HUES6 (cell line): ENCODE measurements at regions not wholly inside any gene's neighbourhood (a gene's known extent, or its start where the extent isn't known, plus 50 kb on each side); places are given as distances from the start of the nearest gene placed in this dataset.

Source experiments
- H3K27ac ChIP-seq: 2 replicates; pipeline ENCODE4 v1.7.0; 2013; ENCODE audit warnings: low read depth, mild to moderate bottlenecking, low read length, inconsistent platforms
- H3K27me3 ChIP-seq: 2 replicates; pipeline ENCODE4 v1.6.1; 2013; ENCODE audit warnings: low read length; ENCODE audit not compliant: control insufficient read depth, insufficient read depth
- H3K36me3 ChIP-seq: 2 replicates; pipeline ENCODE4 v1.6.1; 2013; ENCODE audit warnings: low read length; ENCODE audit not compliant: control insufficient read depth, insufficient read depth
- H3K4me1 ChIP-seq: 2 replicates; pipeline ENCODE4 v1.6.1; 2013; ENCODE audit warnings: low read length; ENCODE audit not compliant: control insufficient read depth, insufficient read depth
- H3K4me3 ChIP-seq: 2 replicates; pipeline ENCODE4 v1.5.1; 2013; ENCODE audit warnings: low read depth, low read length
- H3K9ac ChIP-seq: one replicate; pipeline ENCODE4 v1.6.1; 2013; ENCODE audit warnings: mild to moderate bottlenecking, low read length
- H3K9me3 ChIP-seq: 2 replicates; pipeline ENCODE4 v1.6.1; 2013; ENCODE audit warnings: low read depth, low read length; ENCODE audit not compliant: control insufficient read depth, insufficient read depth

- Histone ChIP-seq H3K4me3 (no peak overlapping the region), H3K9ac (no peak overlapping the region), H3K27ac (no peak overlapping the region), H3K4me1 (no peaks in the 10 kb centered on the region), H3K9me3 (peaks cover 3% of the 10 kb centered on the region), H3K27me3 (no peaks in the 10 kb centered on the region), H3K36me3 (no peaks in the 10 kb centered on the region)
These were observed 169.2 kb upstream of the NCKAP5 start for GRCh38 chr2:133737242-133737993.

GRCh38 chr2:133739039-133739438 lies 170.8 kb upstream of the NCKAP5 start:
- no peaks in the 10 kb centered on the region; the same call in 1 of the 2 replicates for H3K9me3 ChIP-seq
- no peak overlapping the region for H3K27ac ChIP-seq
- no peaks in the 10 kb centered on the region for H3K27me3 ChIP-seq
- H3K4me3 ChIP-seq: no peak overlapping the region
- no peaks in the 10 kb centered on the region for H3K4me1 ChIP-seq
- no peak overlapping the region for H3K9ac ChIP-seq
- H3K36me3 ChIP-seq: no peaks in the 10 kb centered on the region

GRCh38 chr2:133740500-133740899 lies 172.2 kb upstream of the NCKAP5 start:
- Histone ChIP-seq H3K9me3 (no peaks in the 10 kb centered on the region), H3K9ac (no peak overlapping the region), H3K4me3 (no peak overlapping the region), H3K4me1 (no peaks in the 10 kb centered on the region), H3K27ac (no peak overlapping the region), H3K27me3 (no peaks in the 10 kb centered on the region), H3K36me3 (no peaks in the 10 kb centered on the region)

- no peak overlapping the region for H3K9ac ChIP-seq
- H3K9me3 ChIP-seq: no peaks in the 10 kb centered on the region
- H3K4me1 ChIP-seq: no peaks in the 10 kb centered on the region
- no peak overlapping the region for H3K27ac ChIP-seq
- no peaks in the 10 kb centered on the region for H3K27me3 ChIP-seq
- no peak overlapping the region for H3K4me3 ChIP-seq
- H3K36me3 ChIP-seq: no peaks in the 10 kb centered on the region
These were observed 179.9 kb upstream of the NCKAP5 start for GRCh38 chr2:133748007-133748700.

GRCh38 chr2:133753665-133754064 lies 185.4 kb upstream of the NCKAP5 start:
- Histone ChIP-seq H3K27ac (no peak overlapping the region), H3K36me3 (no peaks in the 10 kb centered on the region), H3K4me1 (no peaks in the 10 kb centered on the region), H3K27me3 (no peaks in the 10 kb centered on the region), H3K4me3 (no peak overlapping the region), H3K9me3 (no peaks in the 10 kb centered on the region), H3K9ac (no peak overlapping the region)

- H3K36me3 ChIP-seq: no peaks in the 10 kb centered on the region
- H3K27ac ChIP-seq: no peak overlapping the region
These were observed 187.4 kb upstream of the NCKAP5 start for GRCh38 chr2:133755480-133756300.

GRCh38 chr2:133756833-133757232 lies 188.6 kb upstream of the NCKAP5 start:
- H3K9me3 ChIP-seq: no peaks in the 10 kb centered on the region
- H3K27ac ChIP-seq: no peak overlapping the region
- H3K4me1 ChIP-seq: no peaks in the 10 kb centered on the region
- H3K36me3 ChIP-seq: no peaks in the 10 kb centered on the region
- H3K4me3 ChIP-seq: no peak overlapping the region
- H3K9ac ChIP-seq: no peak overlapping the region
- no peaks in the 10 kb centered on the region for H3K27me3 ChIP-seq

More at GRCh38 chr2:133755480-133756300, 187.4 kb upstream of the NCKAP5 start:
- no peaks in the 10 kb centered on the region for H3K4me1 ChIP-seq
- no peak overlapping the region for H3K4me3 ChIP-seq
- H3K27me3 ChIP-seq: no peaks in the 10 kb centered on the region
- no peaks in the 10 kb centered on the region for H3K9me3 ChIP-seq
- H3K9ac ChIP-seq: no peak overlapping the region

- H3K9ac ChIP-seq: no peak overlapping the region
- H3K4me3 ChIP-seq: no peak overlapping the region
- H3K27ac ChIP-seq: no peak overlapping the region
- H3K27me3 ChIP-seq: no peaks in the 10 kb centered on the region
- H3K9me3 ChIP-seq: no peaks in the 10 kb centered on the region
- H3K36me3 ChIP-seq: no peaks in the 10 kb centered on the region
- no peaks in the 10 kb centered on the region for H3K4me1 ChIP-seq
These were observed 192.1 kb upstream of the NCKAP5 start for GRCh38 chr2:133760376-133760775.

- no peaks in the 10 kb centered on the region for H3K27me3 ChIP-seq
- H3K36me3 ChIP-seq: no peaks in the 10 kb centered on the region
- H3K4me1 ChIP-seq: no peaks in the 10 kb centered on the region
- no peaks in the 10 kb centered on the region for H3K9me3 ChIP-seq
- no peak overlapping the region for H3K4me3 ChIP-seq
- no peak overlapping the region for H3K9ac ChIP-seq
- H3K27ac ChIP-seq: no peak overlapping the region
These were observed 197.4 kb upstream of the NCKAP5 start for GRCh38 chr2:133765658-133766057.

GRCh38 chr2:133766164-133766832 lies 198.0 kb upstream of the NCKAP5 start:
- no peaks in the 10 kb centered on the region for H3K9me3 ChIP-seq
- no peak overlapping the region for H3K27ac ChIP-seq

More at GRCh38 chr2:133766164-133766832, 198.0 kb upstream of the NCKAP5 start:
- H3K9ac ChIP-seq: no peak overlapping the region
- H3K36me3 ChIP-seq: no peaks in the 10 kb centered on the region
- H3K4me3 ChIP-seq: no peak overlapping the region
- H3K4me1 ChIP-seq: no peaks in the 10 kb centered on the region
- H3K27me3 ChIP-seq: no peaks in the 10 kb centered on the region
